Mononuclear cell (primary cell): ENCODE measurements at regions not wholly inside any gene's neighbourhood (a gene's known extent, or its start where the extent isn't known, plus 50 kb on each side); places are given as distances from the start of the nearest gene placed in this dataset.
"Not testable (repeated sequence)": the region's sequence is repeated elsewhere in the genome, so short reads cannot be mapped to it uniquely, and the experiment has no call there.

Experiments used
- H3K27me3 ChIP-seq: 2 replicates; pipeline ENCODE4 v1.6.0; 2011; ENCODE audit warnings: low read length, control low read depth; ENCODE audit not compliant: insufficient read depth
- H3K4me1 ChIP-seq: 2 replicates; pipeline ENCODE4 v1.5.1; 2011; ENCODE audit warnings: mild to moderate bottlenecking, low read length, control low read depth; ENCODE audit not compliant: insufficient read depth
- H3K4me3 ChIP-seq: 2 replicates; pipeline ENCODE4 v1.5.1; 2011; ENCODE audit warnings: mild to moderate bottlenecking, low read length, moderate library complexity
- H3K9me3 ChIP-seq: 2 replicates; pipeline ENCODE4 v1.5.1; 2011; ENCODE audit warnings: low read depth, mild to moderate bottlenecking, control low read depth, low read length

DNA sequence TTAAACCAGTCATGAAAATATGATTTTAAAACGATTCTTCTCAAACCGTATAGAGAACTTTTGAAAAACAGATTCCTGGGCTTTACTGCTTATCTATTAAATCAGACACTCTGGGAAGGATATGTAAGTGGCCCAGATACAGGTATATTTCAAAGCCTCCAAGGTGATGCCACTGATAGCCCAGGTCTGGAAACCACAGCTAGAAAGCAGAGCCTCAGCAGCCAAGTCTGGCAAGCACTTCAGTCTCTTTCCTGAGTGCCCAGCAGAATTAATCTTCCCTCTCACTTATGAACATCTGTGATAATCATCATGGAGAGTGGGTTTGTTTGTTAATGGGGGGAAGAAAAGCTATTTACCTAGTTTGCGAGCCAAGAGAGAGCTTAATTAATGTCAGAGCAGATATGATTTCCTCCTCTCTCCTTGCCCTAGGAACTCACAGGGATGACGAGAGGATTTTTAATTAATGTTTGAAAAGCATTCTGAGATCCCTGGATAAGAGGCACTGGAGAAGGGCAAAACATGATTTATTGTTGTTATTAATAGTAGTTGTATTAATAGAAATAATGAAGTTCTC lies 368.4 kb downstream of the TLE1 start:
- no peaks in the 10 kb centered on the region for H3K27me3 ChIP-seq
- H3K9me3 ChIP-seq = peaks cover 5% of the 10 kb centered on the region
- no peak overlapping the region for H3K4me3 ChIP-seq
- H3K4me1 ChIP-seq = no peaks in the 10 kb centered on the region

DNA sequence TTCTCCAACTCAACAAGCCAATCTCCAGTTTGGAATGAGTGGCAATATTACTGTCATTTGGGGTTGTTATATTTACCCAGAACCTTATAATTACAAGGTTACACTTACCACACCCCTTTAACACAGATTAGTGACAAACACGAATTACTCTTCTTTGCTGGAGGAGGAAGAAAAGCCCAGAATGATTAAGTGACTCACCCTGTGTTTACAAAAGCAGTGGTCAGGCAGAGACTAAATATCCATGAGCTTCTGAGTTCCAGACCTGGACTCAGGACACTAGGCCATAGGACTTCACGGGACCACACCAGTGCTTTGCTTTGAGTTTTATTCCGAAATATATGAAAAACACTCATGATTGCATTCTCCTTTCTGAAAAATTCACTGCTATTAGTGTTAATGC lies 370.8 kb downstream of the TLE1 start:
- Histone ChIP-seq H3K9me3 (no peaks in the 10 kb centered on the region), H3K4me3 (no peak overlapping the region), H3K27me3 (no peaks in the 10 kb centered on the region), H3K4me1 (no peaks in the 10 kb centered on the region)

DNA sequence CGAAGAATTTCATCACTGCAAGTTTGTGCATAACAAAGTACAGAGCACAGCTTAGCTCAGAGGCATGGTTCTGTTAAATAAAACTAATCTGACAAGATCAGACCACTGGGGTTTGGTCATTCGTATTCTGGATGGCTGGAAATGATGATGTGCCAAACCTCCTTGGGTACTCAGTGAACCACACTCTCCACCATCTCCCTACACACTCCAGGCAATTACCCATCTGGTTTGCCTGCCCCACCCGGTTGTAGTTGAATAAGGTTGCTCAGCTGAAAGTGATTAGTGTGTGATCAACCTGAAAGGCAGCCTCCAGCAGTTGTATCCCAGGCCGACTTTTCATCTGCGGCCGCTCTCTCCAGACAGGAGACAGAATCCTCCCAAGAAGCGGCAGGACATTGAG lies 371.4 kb downstream of the TLE1 start:
- H3K27me3 ChIP-seq = no peaks in the 10 kb centered on the region
- H3K9me3 ChIP-seq = no peaks in the 10 kb centered on the region
- no peaks in the 10 kb centered on the region for H3K4me1 ChIP-seq
- no peak overlapping the region for H3K4me3 ChIP-seq

DNA sequence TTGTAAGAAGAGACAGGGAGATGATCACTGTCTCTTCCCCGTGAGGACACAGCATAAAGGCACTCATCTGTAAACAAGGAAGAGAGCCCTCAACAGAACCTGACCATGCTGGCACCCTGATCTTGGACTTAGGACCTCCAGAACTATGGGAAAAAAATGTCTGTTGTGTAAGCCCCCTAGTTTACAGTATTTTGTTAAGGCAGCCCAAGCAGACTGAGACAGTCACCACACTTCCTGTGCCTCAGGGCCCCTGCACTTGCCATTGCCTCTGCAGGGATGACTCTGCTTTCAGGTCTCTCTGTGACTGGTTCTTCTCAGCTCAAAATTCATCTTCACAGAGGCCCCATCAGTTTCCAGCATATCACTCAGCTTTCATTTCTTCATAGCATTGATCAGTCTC lies 372.1 kb downstream of the TLE1 start:
- H3K4me1 ChIP-seq = no peaks in the 10 kb centered on the region
- H3K9me3 ChIP-seq = no peaks in the 10 kb centered on the region
- no peaks in the 10 kb centered on the region for H3K27me3 ChIP-seq
- H3K4me3 ChIP-seq = no peak overlapping the region

DNA sequence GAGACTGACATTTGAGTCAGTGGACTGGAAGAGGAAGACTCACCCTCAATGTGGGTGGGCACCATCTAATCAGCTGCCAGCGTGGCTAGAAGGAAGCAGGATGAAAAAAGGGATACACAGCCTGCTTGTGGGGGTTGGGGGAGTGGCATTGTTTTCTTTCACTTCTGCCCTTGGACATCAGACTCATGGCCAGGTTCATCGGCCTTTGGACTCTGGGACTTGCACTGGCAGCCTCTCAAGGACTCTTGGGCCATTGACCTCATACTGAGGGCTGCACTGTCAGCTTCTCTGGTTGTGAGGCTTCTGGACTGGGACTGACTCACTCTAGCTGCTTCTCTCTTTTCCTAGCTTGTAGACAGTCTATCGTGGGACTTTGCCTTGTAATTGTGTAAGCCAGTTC lies 374.9 kb downstream of the TLE1 start:
- Histone ChIP-seq H3K4me1 (no peaks in the 10 kb centered on the region), H3K4me3 (no peak overlapping the region), H3K9me3 (no peaks in the 10 kb centered on the region), H3K27me3 (no peaks in the 10 kb centered on the region)

DNA sequence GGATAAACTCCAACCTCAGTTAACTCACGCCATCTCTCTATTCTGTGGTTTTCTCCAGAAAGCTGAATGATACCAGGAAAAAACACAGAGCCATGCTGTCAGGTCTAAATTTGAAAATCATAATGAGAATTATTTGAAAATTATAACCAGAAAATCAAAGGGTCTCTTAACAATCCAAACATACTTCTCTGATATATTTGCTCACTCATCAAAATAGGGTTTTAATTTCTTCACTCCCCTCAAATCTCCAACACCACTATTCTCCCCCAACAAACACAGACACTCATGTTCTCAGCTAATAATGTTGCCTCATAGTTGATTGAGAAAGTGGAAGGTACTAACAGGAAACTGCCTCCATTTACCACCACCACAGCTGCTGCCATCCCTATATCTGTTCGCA lies 375.5 kb downstream of the TLE1 start:
- Histone ChIP-seq H3K9me3 (no peaks in the 10 kb centered on the region), H3K4me3 (no peak overlapping the region), H3K27me3 (no peaks in the 10 kb centered on the region), H3K4me1 (no peaks in the 10 kb centered on the region)

DNA sequence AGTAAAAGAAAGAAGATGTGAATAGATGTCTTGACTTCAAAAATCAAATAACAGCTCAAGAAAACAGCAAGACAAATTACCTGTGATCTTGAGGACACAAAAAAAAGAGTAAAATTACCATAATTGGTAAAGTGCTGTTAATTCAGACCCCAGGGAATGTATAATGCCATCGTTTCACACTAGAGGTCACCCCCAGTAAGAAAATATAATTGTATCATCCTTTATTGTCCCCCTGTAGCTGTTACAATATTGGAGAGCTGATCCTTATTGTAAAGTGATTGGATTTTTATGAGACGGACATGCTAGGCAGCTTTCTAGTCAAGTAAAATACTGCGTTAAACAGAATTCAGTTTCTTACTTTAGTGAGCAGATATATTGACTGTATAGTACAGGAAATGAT lies 377.0 kb downstream of the TLE1 start:
- no peaks in the 10 kb centered on the region for H3K27me3 ChIP-seq
- H3K4me3 ChIP-seq = no peak overlapping the region
- H3K4me1 ChIP-seq = no peaks in the 10 kb centered on the region
- no peaks in the 10 kb centered on the region for H3K9me3 ChIP-seq

DNA sequence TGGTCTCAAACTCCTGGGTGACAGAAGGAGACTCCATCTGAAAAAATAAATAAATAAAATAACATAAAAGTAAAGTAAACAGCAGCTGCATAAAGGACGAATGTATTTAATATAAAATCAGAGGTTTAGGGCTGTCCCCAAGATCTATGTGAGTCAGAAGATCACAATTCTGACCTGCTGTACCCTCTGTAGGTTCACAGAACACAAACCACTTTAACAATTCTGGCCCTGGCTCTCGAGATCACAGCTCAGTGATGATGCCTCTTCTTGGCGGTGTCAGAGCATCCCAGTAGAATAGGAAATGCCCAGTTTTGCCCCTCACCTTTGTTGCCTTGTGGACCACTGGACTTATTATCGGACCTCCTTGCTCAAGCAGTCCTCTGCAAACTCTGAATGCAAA lies 380.9 kb downstream of the TLE1 start:
- no peaks in the 10 kb centered on the region for H3K4me1 ChIP-seq
- no peak overlapping the region for H3K4me3 ChIP-seq
- H3K9me3 ChIP-seq = no peaks in the 10 kb centered on the region
- no peaks in the 10 kb centered on the region for H3K27me3 ChIP-seq

DNA sequence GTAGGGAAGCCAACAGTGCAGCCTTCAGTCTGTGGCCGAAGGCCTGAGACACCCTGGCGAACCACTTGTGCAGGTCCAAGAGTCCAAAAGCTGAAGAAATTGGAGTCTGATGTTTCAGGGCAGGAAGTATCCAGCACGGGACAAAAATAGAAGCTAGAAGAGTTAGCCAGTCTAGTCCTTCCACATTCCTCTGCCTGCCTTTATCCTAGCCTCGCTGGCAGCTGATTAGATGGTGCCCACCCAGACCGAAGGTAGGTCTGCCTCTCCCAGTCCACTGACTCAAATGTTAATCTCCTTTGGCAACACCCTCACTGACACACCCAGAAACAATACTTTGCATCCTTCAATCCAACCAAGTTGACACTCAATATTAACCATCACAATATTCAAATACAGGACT lies 381.6 kb downstream of the TLE1 start:
- not testable (repeated sequence) for H3K27me3 ChIP-seq, H3K4me3 ChIP-seq, H3K4me1 ChIP-seq, H3K9me3 ChIP-seq

DNA sequence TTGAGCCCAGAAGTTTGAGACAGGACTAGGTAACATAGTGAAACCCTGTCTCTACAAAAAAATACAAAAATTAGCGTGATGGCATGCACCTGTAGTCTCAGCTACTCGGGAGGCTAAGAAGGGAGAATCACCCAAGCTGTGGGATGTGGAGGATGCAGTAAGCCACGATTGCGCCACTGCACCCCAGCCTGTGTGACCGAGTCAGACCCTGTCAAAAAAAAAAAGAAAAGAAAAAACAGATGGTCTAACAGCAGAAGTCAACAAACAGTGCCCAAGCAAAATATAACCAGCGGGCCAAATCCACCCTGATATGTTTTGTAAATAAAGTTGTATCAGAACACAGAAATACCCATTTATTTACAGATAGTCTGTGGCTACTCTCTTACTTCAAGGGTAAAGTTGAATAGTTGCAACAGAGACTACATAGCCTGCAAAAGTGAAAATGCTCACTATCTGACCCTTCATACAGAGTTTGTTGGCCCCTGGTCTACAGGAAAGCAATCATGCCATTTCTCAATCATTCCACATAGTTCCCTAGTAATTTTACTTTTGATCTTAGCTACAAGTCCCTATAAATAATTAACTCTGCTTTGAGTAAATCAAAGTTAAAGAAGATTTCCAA lies 383.7 kb downstream of the TLE1 start:
- Histone ChIP-seq H3K9me3 (no peaks in the 10 kb centered on the region), H3K4me1 (no peaks in the 10 kb centered on the region)

DNA sequence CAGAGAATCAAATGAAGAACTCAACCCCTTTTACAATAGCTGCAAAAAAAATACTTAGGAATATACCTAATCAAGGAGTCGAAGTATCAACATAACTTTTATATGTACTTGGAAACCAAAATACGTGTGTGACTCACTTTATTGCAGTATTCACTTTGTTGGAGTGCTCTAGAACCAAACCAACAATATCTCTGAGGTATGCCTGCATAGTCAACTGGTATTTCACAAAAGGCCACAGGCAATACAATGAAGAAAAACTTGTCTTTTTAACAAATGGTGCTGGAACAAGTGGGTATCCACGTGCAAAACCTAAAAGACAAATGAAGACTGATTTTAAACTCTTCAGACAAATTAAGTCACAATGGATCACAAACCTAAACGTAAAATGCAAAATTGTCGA lies 385.7 kb downstream of the TLE1 start:
- H3K27me3 ChIP-seq = no peaks in the 10 kb centered on the region
- H3K9me3 ChIP-seq = no peaks in the 10 kb centered on the region
- H3K4me3 ChIP-seq = no peak overlapping the region
- H3K4me1 ChIP-seq = no peaks in the 10 kb centered on the region

More for the DNA sequence above, 383.7 kb downstream of the TLE1 start:
- Histone ChIP-seq H3K27me3 (no peaks in the 10 kb centered on the region), H3K4me3 (no peak overlapping the region)

DNA sequence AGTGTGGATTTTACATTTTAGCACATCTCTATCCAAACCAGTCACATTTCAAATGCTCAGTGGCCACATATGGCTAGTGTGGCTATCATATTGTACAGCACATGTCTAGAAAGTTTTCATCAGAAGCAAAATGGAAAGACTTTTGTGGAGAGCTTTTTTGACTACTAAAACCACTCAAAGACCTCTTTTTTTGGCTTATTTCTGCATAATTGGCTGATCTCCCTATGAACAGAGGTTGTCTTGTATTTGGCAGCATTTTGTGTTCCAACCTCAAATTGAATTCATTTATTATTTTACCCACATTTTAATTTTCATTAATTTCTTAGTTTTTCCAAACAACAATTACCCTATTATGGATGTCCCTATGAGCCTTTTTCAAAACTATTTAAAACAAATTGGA lies 395.7 kb downstream of the TLE1 start:
- Histone ChIP-seq H3K4me3 (no peak overlapping the region), H3K27me3 (no peaks in the 10 kb centered on the region), H3K9me3 (no peaks in the 10 kb centered on the region), H3K4me1 (no peaks in the 10 kb centered on the region)

DNA sequence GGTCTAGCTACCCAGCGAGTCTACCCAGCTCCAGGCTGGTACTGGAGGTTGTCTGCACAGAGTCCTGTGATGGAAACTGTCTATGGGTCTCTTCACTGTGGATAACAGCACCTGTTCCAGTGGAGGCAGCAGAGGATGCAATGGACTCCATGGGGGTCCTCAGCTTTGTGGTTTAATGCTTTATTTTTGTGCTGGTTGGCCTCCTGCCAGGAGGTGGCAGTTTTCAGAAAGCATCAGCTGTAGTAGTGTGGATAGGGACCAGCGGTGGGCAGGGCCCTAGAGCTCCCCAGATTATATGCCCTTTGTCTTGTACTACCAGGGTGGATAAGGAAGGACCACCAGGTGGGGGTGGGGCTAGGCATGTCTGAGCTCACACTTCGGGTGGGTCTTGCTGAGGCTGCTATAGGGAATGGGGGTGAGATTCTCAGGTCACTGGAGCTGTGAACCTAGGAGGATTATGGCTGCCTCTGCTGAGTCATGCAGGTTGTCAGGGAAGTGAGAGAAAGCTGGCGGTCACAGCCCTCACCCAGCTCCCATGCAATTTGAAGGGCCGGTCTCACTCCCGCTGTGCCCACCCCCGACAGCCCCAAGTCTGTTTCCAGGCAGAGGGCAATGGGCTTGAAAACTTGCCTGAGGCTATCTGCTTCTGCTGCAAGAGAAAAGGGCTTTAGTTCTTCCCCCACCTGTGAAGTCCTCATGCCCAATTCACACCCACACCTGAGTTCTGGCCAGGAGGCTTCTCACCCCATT lies 397.1 kb downstream of the TLE1 start:
- Histone ChIP-seq H3K4me3 (no peak overlapping the region), H3K27me3 (no peaks in the 10 kb centered on the region), H3K9me3 (no peaks in the 10 kb centered on the region), H3K4me1 (no peaks in the 10 kb centered on the region)

DNA sequence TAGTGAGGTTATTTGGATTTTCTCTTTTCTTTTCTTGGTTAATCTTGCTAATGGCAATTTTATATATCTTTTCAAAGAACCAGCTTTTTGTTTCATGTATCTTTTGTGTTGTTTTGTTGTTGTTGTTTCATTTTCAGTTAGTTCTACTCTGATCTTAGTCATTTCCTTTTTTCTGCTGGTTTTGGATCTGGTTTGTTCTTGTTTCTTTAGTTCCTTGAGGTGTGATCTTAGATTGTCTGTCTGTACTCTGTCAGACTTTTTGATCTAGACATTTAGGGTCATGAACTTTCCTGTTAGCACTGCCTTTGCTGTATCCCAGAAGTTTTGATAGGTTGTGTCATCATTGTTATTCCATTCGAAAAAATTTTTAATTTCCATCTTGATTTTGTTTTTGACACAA lies 399.7 kb downstream of the TLE1 start:
- Histone ChIP-seq H3K4me3 (no peak overlapping the region), H3K4me1 (no peaks in the 10 kb centered on the region), H3K27me3 (no peaks in the 10 kb centered on the region)

DNA sequence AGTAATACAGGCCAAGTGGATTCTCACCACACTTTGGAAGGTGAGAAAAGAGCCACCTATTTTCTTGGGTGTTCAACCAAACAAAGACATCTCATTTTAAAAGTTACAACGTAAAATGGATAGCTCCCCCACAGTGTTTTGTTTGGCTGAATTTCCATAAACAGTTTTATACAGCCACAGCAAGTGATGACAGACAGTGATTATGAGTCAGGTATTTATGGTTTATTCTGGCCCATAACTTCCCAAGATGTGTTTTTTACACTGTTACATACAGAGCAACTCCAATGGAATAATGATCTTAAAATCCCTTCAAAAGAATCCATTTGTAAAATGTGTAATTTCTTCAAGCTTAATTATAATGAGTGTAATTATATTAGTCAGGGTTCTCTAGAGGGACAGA lies 421.3 kb downstream of the TLE1 start:
- Histone ChIP-seq H3K4me3 (no peak overlapping the region), H3K9me3 (no peaks in the 10 kb centered on the region), H3K27me3 (no peaks in the 10 kb centered on the region), H3K4me1 (no peaks in the 10 kb centered on the region)

More for the DNA sequence above, 399.7 kb downstream of the TLE1 start:
- no peaks in the 10 kb centered on the region for H3K9me3 ChIP-seq

DNA sequence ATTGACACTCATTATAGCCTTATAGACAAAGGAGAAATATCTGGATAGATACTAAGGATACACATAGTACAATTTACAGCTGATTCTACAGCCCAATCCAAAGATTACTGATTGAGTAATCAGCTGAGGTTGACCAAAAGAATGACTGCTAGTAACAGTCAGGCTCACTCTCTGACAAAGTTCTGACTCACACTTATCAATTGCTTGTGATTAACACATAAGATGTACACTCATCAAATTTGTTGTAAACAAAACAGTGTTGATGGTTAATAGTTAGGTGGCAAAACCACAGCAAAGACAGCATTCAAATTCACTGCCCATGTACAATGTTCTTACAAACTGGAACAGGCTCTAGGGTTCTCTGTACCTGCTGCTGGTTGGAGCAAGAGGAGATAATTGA lies 422.7 kb downstream of the TLE1 start:
- H3K4me1 ChIP-seq = no peaks in the 10 kb centered on the region
- no peak overlapping the region for H3K4me3 ChIP-seq
- H3K27me3 ChIP-seq = no peaks in the 10 kb centered on the region
- H3K9me3 ChIP-seq = no peaks in the 10 kb centered on the region
